ENCODE measurements at regions not wholly inside any gene's neighbourhood (a gene's known extent, or its start where the extent isn't known, plus 50 kb on each side); places are given as distances from the start of the nearest gene placed in this dataset.

DNA sequence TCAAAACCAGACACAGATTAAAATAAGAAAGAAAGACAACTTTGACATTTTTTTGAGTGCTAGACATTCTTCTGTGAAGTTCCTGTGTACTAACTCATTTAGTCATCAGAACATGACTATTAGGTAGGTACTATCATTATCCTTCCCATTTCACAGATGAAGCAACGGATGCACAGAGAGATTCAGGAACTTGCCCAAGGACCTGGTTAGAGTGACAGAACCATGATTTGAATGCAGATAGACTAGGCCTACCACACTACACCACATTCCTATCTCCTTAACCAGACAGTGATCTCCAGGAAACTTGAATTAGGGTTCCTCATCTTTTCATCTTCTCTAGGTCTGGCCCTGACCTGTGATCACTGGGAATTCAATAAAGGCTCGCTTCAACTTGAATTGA is 54.4 kb upstream of the MED13L start:
- H4K91ac ChIP-seq (ENCODE audit: insufficient read length, low read depth, low read length): no peak overlapping the region

More for the DNA sequence above, 54.4 kb upstream of the MED13L start:
- no peaks in the 10 kb centered on the region for H3K79me2 ChIP-seq (ENCODE audit: insufficient read depth, low read length)
- H2AFZ ChIP-seq (ENCODE audit: low read length): no peak overlapping the region
- H3K4ac ChIP-seq (ENCODE audit: low read depth, low read length): no peak overlapping the region
- WGBS (ENCODE audit: extremely low coverage, insufficient read length, low lambda C conversion rate): no CpG with 5 or more reads among the region's 2 CpGs
- H4K20me1 ChIP-seq (ENCODE audit: control insufficient read depth, insufficient read depth, insufficient read length): no peaks in the 10 kb centered on the region
- H3K27me3 ChIP-seq (ENCODE audit: insufficient read depth, low read length): no peaks in the 10 kb centered on the region
- H2BK12ac ChIP-seq (ENCODE audit: insufficient read length, low read depth, low read length): no peak overlapping the region
- H3K4me2 ChIP-seq (ENCODE audit: insufficient read depth, insufficient read length, low read length): no peak overlapping the region
- Mint-ChIP-seq H3K27me3 (ENCODE audit: low read depth) (no peaks in the 10 kb centered on the region; the same call in 1 of the 2 replicates), H3K27ac (no peak overlapping the region), H3K4me3 (no peak overlapping the region), H3K36me3 (ENCODE audit: insufficient read depth in 1 of 3, low read depth in 3 of 3) (no peaks in the 10 kb centered on the region), H3K9me3 (peaks cover 0 to 2% of the 10 kb centered on the region in 2 experiments; a peak in 1 of 5 replicates), H3K4me1 (peaks cover 8 to 10% of the 10 kb centered on the region in 2 experiments)
- TF ChIP-seq, protein P1, sequence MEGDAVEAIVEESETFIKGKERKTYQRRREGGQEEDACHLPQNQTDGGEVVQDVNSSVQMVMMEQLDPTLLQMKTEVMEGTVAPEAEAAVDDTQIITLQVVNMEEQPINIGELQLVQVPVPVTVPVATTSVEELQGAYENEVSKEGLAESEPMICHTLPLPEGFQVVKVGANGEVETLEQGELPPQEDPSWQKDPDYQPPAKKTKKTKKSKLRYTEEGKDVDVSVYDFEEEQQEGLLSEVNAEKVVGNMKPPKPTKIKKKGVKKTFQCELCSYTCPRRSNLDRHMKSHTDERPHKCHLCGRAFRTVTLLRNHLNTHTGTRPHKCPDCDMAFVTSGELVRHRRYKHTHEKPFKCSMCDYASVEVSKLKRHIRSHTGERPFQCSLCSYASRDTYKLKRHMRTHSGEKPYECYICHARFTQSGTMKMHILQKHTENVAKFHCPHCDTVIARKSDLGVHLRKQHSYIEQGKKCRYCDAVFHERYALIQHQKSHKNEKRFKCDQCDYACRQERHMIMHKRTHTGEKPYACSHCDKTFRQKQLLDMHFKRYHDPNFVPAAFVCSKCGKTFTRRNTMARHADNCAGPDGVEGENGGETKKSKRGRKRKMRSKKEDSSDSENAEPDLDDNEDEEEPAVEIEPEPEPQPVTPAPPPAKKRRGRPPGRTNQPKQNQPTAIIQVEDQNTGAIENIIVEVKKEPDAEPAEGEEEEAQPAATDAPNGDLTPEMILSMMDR (conservative IDR thresholded peaks at IDR 0.05): no peak
- H3K56ac ChIP-seq (ENCODE audit: insufficient read length, low read depth, low read length): no peak overlapping the region
- no peak overlapping the region for H3K27ac ChIP-seq (ENCODE audit: insufficient read length, low read depth, low read length)
- no peak overlapping the region for H3K9ac ChIP-seq (ENCODE audit: extremely low read depth, insufficient read length, low read length)
- H2BK15ac ChIP-seq (ENCODE audit: low read depth, low read length): no peak overlapping the region
- H3K9me3 ChIP-seq (ENCODE audit: control insufficient read depth, low read depth, low read length): no peaks in the 10 kb centered on the region
- H2BK20ac ChIP-seq (ENCODE audit: low read depth, low read length, poor library complexity, severe bottlenecking): no peak overlapping the region
- no peak overlapping the region for H4K8ac ChIP-seq (replicated peaks; ENCODE audit: insufficient read length, low read depth, low read length)
- H3K14ac ChIP-seq (ENCODE audit: insufficient read depth, low read length): no peak overlapping the region
- no peaks in the 10 kb centered on the region for H3K23me2 ChIP-seq (ENCODE audit: insufficient read length, low read depth, low read length, poor library complexity, severe bottlenecking)
- no peaks in the 10 kb centered on the region for H3K79me1 ChIP-seq (ENCODE audit: insufficient read depth, low read depth, low read length, poor library complexity, severe bottlenecking)
- no peak overlapping the region for H3T11ph ChIP-seq (ENCODE audit: low read length)
- no peak overlapping the region for H3K18ac ChIP-seq (ENCODE audit: insufficient read length, low read depth, low read length)
- no peak for DNase-seq
- H2AK5ac ChIP-seq (ENCODE audit: insufficient read length, low read length): no peak overlapping the region
- no peak overlapping the region for H4K5ac ChIP-seq (ENCODE audit: insufficient read length, low read depth, low read length)
- no peaks in the 10 kb centered on the region for H3K4me1 ChIP-seq (ENCODE audit: insufficient read depth, low read length)
- H2BK120ac ChIP-seq (ENCODE audit: low read depth, low read length, poor library complexity, severe bottlenecking): no peak overlapping the region
- no peak overlapping the region for H3K23ac ChIP-seq (ENCODE audit: insufficient read length, low read depth, low read length)
- no peak overlapping the region for H2BK5ac ChIP-seq (ENCODE audit: insufficient read length, low read length)
